ENCODE measurements at regions not wholly inside any gene's neighbourhood (a gene's known extent, or its start where the extent isn't known, plus 50 kb on each side); places are given as distances from the start of the nearest gene placed in this dataset.

DNA sequence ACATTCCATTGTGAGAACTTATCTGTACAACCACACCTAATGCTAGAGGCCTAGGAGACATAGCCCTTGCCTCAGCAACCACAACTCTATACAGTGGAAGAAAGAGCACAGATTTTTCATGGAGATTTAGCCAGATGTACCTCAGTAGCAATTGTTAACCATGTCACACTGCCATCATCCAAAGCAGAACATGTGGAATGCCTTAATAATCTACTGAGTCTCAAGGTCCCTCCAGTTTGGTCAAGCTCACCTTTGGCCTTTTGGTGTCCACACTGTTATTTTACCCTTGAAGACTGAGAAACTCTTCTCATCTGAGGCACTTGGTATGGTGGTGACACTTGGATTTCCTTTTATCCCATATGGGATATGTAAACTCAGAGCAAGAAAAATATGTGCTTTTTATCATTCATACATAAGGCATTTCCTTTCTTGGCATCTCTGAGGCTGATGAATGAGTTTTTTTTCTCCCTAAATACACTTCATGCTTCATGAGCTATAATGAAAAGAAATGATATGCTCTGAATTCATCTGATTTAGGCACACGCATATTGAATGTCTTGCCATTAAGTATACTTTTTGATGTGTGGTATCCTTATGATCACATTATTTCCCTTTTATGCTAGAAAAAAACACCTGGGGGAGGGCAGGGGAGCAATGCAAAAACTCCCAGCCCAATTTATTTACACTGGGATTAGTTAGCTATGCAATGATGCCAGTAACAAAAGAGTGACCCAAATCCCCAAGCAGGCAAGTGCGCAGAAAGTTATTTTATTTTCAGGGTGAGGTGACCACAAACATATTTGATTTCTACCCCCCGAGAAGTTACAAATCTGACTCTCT lies 63.3 kb upstream of the ME3 start:
- no peak for TF ChIP-seq EZH2 (IDR thresholded peaks at IDR 0.05; ENCODE audit: low read depth)
- TF ChIP-seq, protein P1, sequence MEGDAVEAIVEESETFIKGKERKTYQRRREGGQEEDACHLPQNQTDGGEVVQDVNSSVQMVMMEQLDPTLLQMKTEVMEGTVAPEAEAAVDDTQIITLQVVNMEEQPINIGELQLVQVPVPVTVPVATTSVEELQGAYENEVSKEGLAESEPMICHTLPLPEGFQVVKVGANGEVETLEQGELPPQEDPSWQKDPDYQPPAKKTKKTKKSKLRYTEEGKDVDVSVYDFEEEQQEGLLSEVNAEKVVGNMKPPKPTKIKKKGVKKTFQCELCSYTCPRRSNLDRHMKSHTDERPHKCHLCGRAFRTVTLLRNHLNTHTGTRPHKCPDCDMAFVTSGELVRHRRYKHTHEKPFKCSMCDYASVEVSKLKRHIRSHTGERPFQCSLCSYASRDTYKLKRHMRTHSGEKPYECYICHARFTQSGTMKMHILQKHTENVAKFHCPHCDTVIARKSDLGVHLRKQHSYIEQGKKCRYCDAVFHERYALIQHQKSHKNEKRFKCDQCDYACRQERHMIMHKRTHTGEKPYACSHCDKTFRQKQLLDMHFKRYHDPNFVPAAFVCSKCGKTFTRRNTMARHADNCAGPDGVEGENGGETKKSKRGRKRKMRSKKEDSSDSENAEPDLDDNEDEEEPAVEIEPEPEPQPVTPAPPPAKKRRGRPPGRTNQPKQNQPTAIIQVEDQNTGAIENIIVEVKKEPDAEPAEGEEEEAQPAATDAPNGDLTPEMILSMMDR (conservative IDR thresholded peaks at IDR 0.05), result no peak

Data from PC-9 (cell line).